Uterus (tissue), 3 donors: ENCODE measurements at regions not wholly inside any gene's neighbourhood (a gene's known extent, or its start where the extent isn't known, plus 50 kb on each side); places are given as distances from the start of the nearest gene placed in this dataset.

ENCODE experiments used
- DNase-seq, 2 donors: peaks; one replicate each; pipeline ENCODE4 v3.0.0-alpha.2; 2019 to 2020
- H3K27ac ChIP-seq, 2 donors: fragments of 200-600 bp; sonication (generic); 1 replicate in 1 of 2; 2 replicates in 1 of 2; pipeline ENCODE4 v1.5.1; 2016 to 2018
- H3K27me3 ChIP-seq, 2 donors: fragments of 200-600 bp; sonication (generic); one replicate each; pipeline ENCODE4 v1.5.1; 2018 to 2019; ENCODE audit warnings: control low read depth in 1 of 2
- H3K36me3 ChIP-seq, 2 donors: fragments of 200-600 bp; sonication (generic); one replicate each; pipeline ENCODE4 v1.5.1; 2019; ENCODE audit warnings: control low read depth in 1 of 2
- H3K4me1 ChIP-seq, 2 donors: fragments of 200-600 bp; sonication (generic); one replicate each; pipeline ENCODE4 v1.5.1; 2018 to 2019; ENCODE audit warnings: control low read depth in 1 of 2
- H3K4me3 ChIP-seq, 2 donors: fragments of 200-600 bp; sonication (generic); 1 replicate in 1 of 2; 2 replicates in 1 of 2; pipeline ENCODE4 v1.5.1; 2018 to 2019; ENCODE audit warnings: mild to moderate bottlenecking in 1 of 2
- H3K9me3 ChIP-seq, 2 donors: fragments of 200-600 bp; sonication (generic); one replicate each; pipeline ENCODE4 v1.5.1; 2019; ENCODE audit warnings: control low read depth in 1 of 2
- POLR2A ChIP-seq, 2 donors: fragments of 450-650 bp; IDR thresholded peaks; one replicate each; pipeline ENCODE4 v1.6.1; 2016; ENCODE audit warnings: antibody characterized with exemption in 2 of 2, mild to moderate bottlenecking in 1 of 2, moderate library complexity in 1 of 2
- intact Hi-C: fragments of 100-400 bp; cut with DNase I; formaldehyde crosslinking; loops from one replicate; pipeline ENCODE4 v1.15.1; 2023; ENCODE audit warnings: low total_unique reads
- TF ChIP-seq, protein P1 (sequence below), 4 experiments: fragments of 200-600 bp in 2 of 4; fragments of 450-650 bp in 2 of 4; sonication (generic) in 2 of 4; IDR thresholded peaks; one replicate each; pipeline ENCODE4 v1.5.1; 2016 to 2019; ENCODE audit warnings: antibody characterized with exemption in 4 of 4, mild to moderate bottlenecking in 2 of 4, moderate library complexity in 1 of 4
- donor health status: DM: yes; HTN: yes; CAD: no.

DNA sequence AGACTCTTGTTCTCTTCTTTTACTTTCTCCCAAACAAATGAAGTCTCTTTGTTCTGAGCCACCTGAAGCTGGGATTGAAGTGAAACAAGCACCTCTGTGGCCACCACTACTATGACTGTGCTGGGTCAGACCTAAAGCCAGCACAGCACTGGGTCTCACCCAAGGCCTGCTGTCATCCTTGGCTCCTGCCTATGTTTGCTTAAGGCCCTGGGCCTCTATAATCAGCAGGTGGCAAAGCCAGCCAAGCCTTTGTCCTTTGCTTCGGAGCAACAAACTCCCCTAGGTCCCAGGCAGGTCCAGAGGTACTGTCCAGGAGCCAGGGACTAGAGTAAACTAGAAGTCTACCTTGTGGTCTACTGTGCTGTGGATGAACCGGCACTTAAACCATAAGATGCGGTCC, 220.6 kb upstream of the ARSJ start:
- H3K36me3 ChIP-seq, result no peaks in the 10 kb centered on the region
- no peaks in the 10 kb centered on the region for H3K9me3 ChIP-seq
- no peak overlapping the region for H3K4me3 ChIP-seq
- DNase-seq, result no peak
- no peaks in the 10 kb centered on the region for H3K4me1 ChIP-seq
- H3K27ac ChIP-seq, result no peak overlapping the region
- no peaks in the 10 kb centered on the region for H3K27me3 ChIP-seq
- intact Hi-C loops, result no loop called here
- TF ChIP-seq, protein P1, sequence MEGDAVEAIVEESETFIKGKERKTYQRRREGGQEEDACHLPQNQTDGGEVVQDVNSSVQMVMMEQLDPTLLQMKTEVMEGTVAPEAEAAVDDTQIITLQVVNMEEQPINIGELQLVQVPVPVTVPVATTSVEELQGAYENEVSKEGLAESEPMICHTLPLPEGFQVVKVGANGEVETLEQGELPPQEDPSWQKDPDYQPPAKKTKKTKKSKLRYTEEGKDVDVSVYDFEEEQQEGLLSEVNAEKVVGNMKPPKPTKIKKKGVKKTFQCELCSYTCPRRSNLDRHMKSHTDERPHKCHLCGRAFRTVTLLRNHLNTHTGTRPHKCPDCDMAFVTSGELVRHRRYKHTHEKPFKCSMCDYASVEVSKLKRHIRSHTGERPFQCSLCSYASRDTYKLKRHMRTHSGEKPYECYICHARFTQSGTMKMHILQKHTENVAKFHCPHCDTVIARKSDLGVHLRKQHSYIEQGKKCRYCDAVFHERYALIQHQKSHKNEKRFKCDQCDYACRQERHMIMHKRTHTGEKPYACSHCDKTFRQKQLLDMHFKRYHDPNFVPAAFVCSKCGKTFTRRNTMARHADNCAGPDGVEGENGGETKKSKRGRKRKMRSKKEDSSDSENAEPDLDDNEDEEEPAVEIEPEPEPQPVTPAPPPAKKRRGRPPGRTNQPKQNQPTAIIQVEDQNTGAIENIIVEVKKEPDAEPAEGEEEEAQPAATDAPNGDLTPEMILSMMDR (IDR thresholded peaks at IDR 0.05), result no peak
- TF ChIP-seq POLR2A (IDR thresholded peaks at IDR 0.05), result no peak

- no peaks in the 10 kb centered on the region for H3K36me3 ChIP-seq
- H3K27me3 ChIP-seq, result no peaks in the 10 kb centered on the region
- no peak overlapping the region for H3K4me3 ChIP-seq
- DNase-seq, result no peak
- intact Hi-C loops, result no loop called here
- H3K4me1 ChIP-seq, result no peaks in the 10 kb centered on the region
- no peak overlapping the region for H3K27ac ChIP-seq
- H3K9me3 ChIP-seq, result no peaks in the 10 kb centered on the region
- TF ChIP-seq, protein P1 (IDR thresholded peaks at IDR 0.05), result no peak
- no peak for TF ChIP-seq POLR2A (IDR thresholded peaks at IDR 0.05)
Measured at GRCh38 chr4:114205261-114205660, 225.8 kb upstream of the ARSJ start.

GRCh38 chr4:114208574-114209151, 229.2 kb upstream of the ARSJ start:
- Histone ChIP-seq H3K9me3 (no peaks in the 10 kb centered on the region), H3K36me3 (no peaks in the 10 kb centered on the region), H3K27ac (no peak overlapping the region), H3K4me3 (no peak overlapping the region), H3K27me3 (no peaks in the 10 kb centered on the region), H3K4me1 (no peaks in the 10 kb centered on the region)
- intact Hi-C loops, result no loop called here
- no peak for DNase-seq
- no peak for TF ChIP-seq POLR2A (IDR thresholded peaks at IDR 0.05)
- TF ChIP-seq, protein P1 (IDR thresholded peaks at IDR 0.05), result no peak

DNA sequence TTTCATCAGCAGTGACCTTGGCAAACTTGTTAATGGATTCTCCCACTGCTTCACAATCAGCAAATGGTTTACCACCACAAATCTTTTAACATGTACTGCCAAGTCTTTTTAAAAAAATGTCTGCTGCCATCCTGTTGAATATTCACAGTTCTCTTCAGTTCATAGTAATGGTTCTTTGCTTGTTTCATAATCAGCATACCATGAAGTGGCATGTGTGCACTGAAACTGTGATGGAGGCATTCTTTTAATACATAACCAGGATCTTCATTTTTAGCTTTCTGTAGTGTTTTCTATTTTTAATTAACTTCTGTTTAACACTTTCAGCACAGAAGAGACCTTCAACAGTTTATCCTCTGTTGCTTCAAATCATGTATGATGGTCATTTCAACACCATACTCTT, 230.1 kb upstream of the ARSJ start:
- Histone ChIP-seq H3K36me3 (no peaks in the 10 kb centered on the region), H3K27me3 (no peaks in the 10 kb centered on the region), H3K9me3 (no peaks in the 10 kb centered on the region), H3K27ac (no peak overlapping the region), H3K4me1 (no peaks in the 10 kb centered on the region), H3K4me3 (no peak overlapping the region)
- intact Hi-C loops, result no loop called here
- DNase-seq, result no peak
- no peak for TF ChIP-seq POLR2A (IDR thresholded peaks at IDR 0.05)
- TF ChIP-seq, protein P1 (IDR thresholded peaks at IDR 0.05), result no peak

DNA sequence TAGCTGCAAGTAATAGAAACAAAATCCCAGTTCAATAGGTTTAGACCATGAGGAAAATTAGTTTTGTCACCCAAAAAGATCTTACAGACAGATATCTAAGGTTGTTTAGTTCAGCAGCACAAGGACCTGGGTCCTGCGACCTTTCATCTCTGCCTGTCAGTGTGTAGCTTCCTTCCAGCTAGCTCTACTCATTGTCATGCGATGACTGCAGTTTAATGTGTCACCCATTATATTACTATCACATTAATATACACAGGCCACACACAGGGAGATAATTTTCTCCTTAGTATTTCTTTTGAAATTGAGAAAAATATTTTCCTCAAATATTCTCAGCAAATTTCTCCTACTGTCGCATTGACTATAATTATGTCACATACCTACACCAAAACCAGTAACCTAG, 232.1 kb upstream of the ARSJ start:
- H3K4me3 ChIP-seq, result no peak overlapping the region
- intact Hi-C loops, result no loop called here
- H3K27me3 ChIP-seq, result no peaks in the 10 kb centered on the region
- no peaks in the 10 kb centered on the region for H3K4me1 ChIP-seq
- no peak for DNase-seq
- TF ChIP-seq POLR2A (IDR thresholded peaks at IDR 0.05), result no peak
- TF ChIP-seq, protein P1 (IDR thresholded peaks at IDR 0.05), result no peak
- no peaks in the 10 kb centered on the region for H3K36me3 ChIP-seq
- H3K9me3 ChIP-seq, result no peaks in the 10 kb centered on the region
- H3K27ac ChIP-seq, result no peak overlapping the region
